PC-9 (cell line): ENCODE measurements at regions not wholly inside any gene's neighbourhood (a gene's known extent, or its start where the extent isn't known, plus 50 kb on each side); places are given as distances from the start of the nearest gene placed in this dataset.

Experiments used
- BruUV-seq: library from RNA; stranded (reverse); fragments of 400-500 nt; replicated peaks from 2 replicates; lab custom pipeline; 2021; lab: Mats Ljungman, UMichigan
- CTCF ChIA-PET: fragments of 300-600 bp; sonication (Branson Sonifier 250); formaldehyde crosslinking; loops from one replicate; lab custom pipeline; 2022; ENCODE audit warnings: antibody characterized with exemption; lab: Charles Lee
- POLR2A ChIA-PET: fragments of 300-600 bp; sonication (Branson Sonifier 250); formaldehyde crosslinking; loops from one replicate; lab custom pipeline; 2022; ENCODE audit warnings: antibody characterized with exemption; ENCODE audit not compliant: unreplicated experiment; lab: Charles Lee
- DNase-seq, 2 experiments: peaks; one replicate each; pipeline versions ENCODE4 v3.0.0 to v3.0.0-alpha.2; 2015 to 2022; ENCODE audit warnings: mixed read lengths in 1 of 2
- H2AFZ ChIP-seq: fragments of 200-600 bp; sonication (generic); 2 replicates; pipeline ENCODE4 v1.8.1; 2017; ENCODE audit warnings: antibody characterized with exemption
- H3F3A ChIP-seq: fragments of 200-600 bp; sonication (generic); 2 replicates; pipeline ENCODE4 v1.8.1; 2017; ENCODE audit warnings: antibody characterized with exemption, mild to moderate bottlenecking, low read depth; ENCODE audit not compliant: insufficient read depth
- H3K27ac ChIP-seq: fragments of 200-600 bp; sonication (generic); 2 replicates; pipeline ENCODE4 v1.6.1; 2016; ENCODE audit warnings: mixed run types
- H3K27me3 ChIP-seq: fragments of 200-600 bp; sonication (generic); 2 replicates; pipeline ENCODE4 v1.6.1; 2016; ENCODE audit warnings: low read depth, mixed run types; ENCODE audit not compliant: insufficient read depth
- H3K36me3 ChIP-seq: fragments of 200-600 bp; sonication (generic); 2 replicates; pipeline ENCODE4 v1.6.1; 2016; ENCODE audit warnings: low read depth, mixed run types
- H3K4me1 ChIP-seq: fragments of 200-600 bp; sonication (generic); replicated peaks from 2 replicates; pipeline ENCODE4 v1.6.1; 2016; ENCODE audit warnings: mixed run types; ENCODE audit not compliant: insufficient read depth
- H3K4me2 ChIP-seq: fragments of 200-600 bp; sonication (generic); 2 replicates; pipeline ENCODE4 v1.6.1; 2017; ENCODE audit warnings: mixed run types
- H3K4me3 ChIP-seq: fragments of 200-600 bp; sonication (generic); 2 replicates; pipeline ENCODE4 v1.6.1; 2016; ENCODE audit warnings: mixed run types
- H3K79me2 ChIP-seq: fragments of 200-600 bp; sonication (generic); 2 replicates; pipeline ENCODE4 v1.6.1; 2017; ENCODE audit warnings: low read depth, mixed run types
- H3K9me2 ChIP-seq: fragments of 200-600 bp; sonication (generic); 2 replicates; pipeline ENCODE4 v1.8.1; 2017; ENCODE audit warnings: mild to moderate bottlenecking; ENCODE audit not compliant: insufficient read depth
- H3K9me3 ChIP-seq: fragments of 200-600 bp; sonication (generic); 2 replicates; pipeline ENCODE4 v1.8.1; 2016; ENCODE audit warnings: low read depth; ENCODE audit not compliant: insufficient read depth
- H4K20me1 ChIP-seq: fragments of 200-600 bp; sonication (generic); 2 replicates; pipeline ENCODE4 v1.8.1; 2017; ENCODE audit not compliant: insufficient read depth
- CTCF ChIP-seq: fragments of 200-600 bp; sonication (generic); conservative IDR thresholded peaks from 2 replicates; pipeline ENCODE4 v1.6.1; 2017; ENCODE audit warnings: mixed run types, antibody characterized with exemption, mild to moderate bottlenecking, moderate library complexity
- EZH2 ChIP-seq: fragments of 200-600 bp; sonication (generic); IDR thresholded peaks from 2 replicates; pipeline ENCODE4 v1.8.0; 2017; ENCODE audit warnings: antibody characterized with exemption, low read depth
- intact Hi-C: fragments of 100-400 bp; cut with micrococcal nuclease; formaldehyde crosslinking; loops from one replicate; pipeline ENCODE4 v1.10.0; 2022; ENCODE audit not compliant: unreplicated experiment

GRCh38 chr3:165903885-165904630 lies 66.8 kb upstream of the BCHE start:
- peak in 1 of 2 experiments; percentile 35 for DNase-seq
- Histone ChIP-seq H4K20me1 (no peaks in the 10 kb centered on the region), H3K9me2 (no peaks in the 10 kb centered on the region; the same call in 1 of the 2 replicates), H3F3A (no peaks in the 10 kb centered on the region), H3K9me3 (no peaks in the 10 kb centered on the region; the same call in 1 of the 2 replicates), H3K4me1 (no peaks in the 10 kb centered on the region), H3K27ac (no peak overlapping the region), H3K36me3 (no peaks in the 10 kb centered on the region), H3K4me3 (no peak overlapping the region), H3K4me2 (no peak overlapping the region), H3K79me2 (no peaks in the 10 kb centered on the region), H3K27me3 (no peaks in the 10 kb centered on the region), H2AFZ (no peak overlapping the region)
- BruUV-seq, result no TSS peak
- ChIA-PET POLR2A (no interaction called here), CTCF (no interaction called here)
- TF ChIP-seq EZH2 (no peak), CTCF (no peak)
- intact Hi-C loops, result no loop called here

- Histone ChIP-seq H3K9me2 (no peaks in the 10 kb centered on the region), H4K20me1 (no peaks in the 10 kb centered on the region), H3K4me2 (no peak overlapping the region), H3K27me3 (no peaks in the 10 kb centered on the region), H3K27ac (no peak overlapping the region), H3K79me2 (no peaks in the 10 kb centered on the region), H3K36me3 (no peaks in the 10 kb centered on the region), H3K4me1 (no peaks in the 10 kb centered on the region), H3K9me3 (no peaks in the 10 kb centered on the region; the same call in 1 of the 2 replicates), H2AFZ (no peak overlapping the region), H3K4me3 (no peak overlapping the region), H3F3A (no peaks in the 10 kb centered on the region)
- TF ChIP-seq CTCF, result no peak
- no peak for TF ChIP-seq EZH2
- DNase-seq, result no peak
- BruUV-seq, result no TSS peak
- intact Hi-C loops, result no loop called here
- POLR2A ChIA-PET, result no interaction called here
- CTCF ChIA-PET, result no interaction called here
Measured at GRCh38 chr3:165899066-165899465, 61.8 kb upstream of the BCHE start.

- no peak overlapping the region for H3K27ac ChIP-seq
- TF ChIP-seq EZH2, result no peak
- no peaks in the 10 kb centered on the region for H3K27me3 ChIP-seq
- no TSS peak for BruUV-seq
- no peaks in the 10 kb centered on the region for H3K9me3 ChIP-seq
- DNase-seq, result no peak
- H3K36me3 ChIP-seq, result no peaks in the 10 kb centered on the region
- intact Hi-C loops, result no loop called here
- H3K9me2 ChIP-seq, result peaks cover 5% of the 10 kb centered on the region; the same call in 1 of the 2 replicates
- ChIA-PET CTCF (interaction anchor here (0.7 kb wide), 1 partner anchor 93 kb away, joined by 6 read pairs; no protein-coding TSS in a partner anchor), POLR2A (no interaction called here)
- H3K79me2 ChIP-seq, result no peaks in the 10 kb centered on the region
- no peaks in the 10 kb centered on the region for H3F3A ChIP-seq
- no peak overlapping the region for H3K4me2 ChIP-seq
- H3K4me3 ChIP-seq, result no peak overlapping the region
- no peak overlapping the region for H2AFZ ChIP-seq
- no peaks in the 10 kb centered on the region for H4K20me1 ChIP-seq
- no peaks in the 10 kb centered on the region for H3K4me1 ChIP-seq
Measured at GRCh38 chr3:165897137-165897536, 59.9 kb upstream of the BCHE start.
